ENCODE measurements at regions not wholly inside any gene's neighbourhood (a gene's known extent, or its start where the extent isn't known, plus 50 kb on each side); places are given as distances from the start of the nearest gene placed in this dataset.

DNA sequence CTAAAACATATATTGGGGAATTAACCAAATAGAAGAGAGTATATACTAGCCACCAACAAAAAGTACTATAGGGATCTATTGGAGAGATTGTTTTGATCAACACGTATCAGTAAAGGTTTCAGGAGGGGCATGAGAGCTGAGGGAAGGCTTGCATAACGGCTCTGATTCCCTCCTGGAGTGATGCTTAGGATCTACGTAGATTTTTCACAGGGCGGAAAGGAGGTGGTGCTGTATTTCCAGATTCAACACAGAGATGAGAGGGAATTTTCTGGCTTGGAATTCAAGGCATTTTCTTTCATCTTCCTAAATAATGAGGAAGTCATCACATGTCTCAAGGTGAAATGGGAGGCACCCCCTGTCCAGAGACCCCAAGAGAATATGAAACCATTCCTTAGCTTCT lies 443.8 kb downstream of the CMPK2 start:
- H3K27ac ChIP-seq: no peak overlapping the region
- no peak overlapping the region for H3K9ac ChIP-seq
- Mint-ChIP-seq H3K4me3 (no peak overlapping the region), H3K4me1 (peaks cover 50% of the 10 kb centered on the region), H3K27ac (no peak overlapping the region), H3K36me3 (peaks cover 2% of the 10 kb centered on the region), H3K9me3 (peaks cover 5% of the 10 kb centered on the region), H3K27me3 (ENCODE audit: insufficient read depth, low read depth) (no peaks in the 10 kb centered on the region)
- no peak overlapping the region for H3K4me3 ChIP-seq
- H2AFZ ChIP-seq (replicated peaks): no peak overlapping the region
- TF ChIP-seq, protein P1, sequence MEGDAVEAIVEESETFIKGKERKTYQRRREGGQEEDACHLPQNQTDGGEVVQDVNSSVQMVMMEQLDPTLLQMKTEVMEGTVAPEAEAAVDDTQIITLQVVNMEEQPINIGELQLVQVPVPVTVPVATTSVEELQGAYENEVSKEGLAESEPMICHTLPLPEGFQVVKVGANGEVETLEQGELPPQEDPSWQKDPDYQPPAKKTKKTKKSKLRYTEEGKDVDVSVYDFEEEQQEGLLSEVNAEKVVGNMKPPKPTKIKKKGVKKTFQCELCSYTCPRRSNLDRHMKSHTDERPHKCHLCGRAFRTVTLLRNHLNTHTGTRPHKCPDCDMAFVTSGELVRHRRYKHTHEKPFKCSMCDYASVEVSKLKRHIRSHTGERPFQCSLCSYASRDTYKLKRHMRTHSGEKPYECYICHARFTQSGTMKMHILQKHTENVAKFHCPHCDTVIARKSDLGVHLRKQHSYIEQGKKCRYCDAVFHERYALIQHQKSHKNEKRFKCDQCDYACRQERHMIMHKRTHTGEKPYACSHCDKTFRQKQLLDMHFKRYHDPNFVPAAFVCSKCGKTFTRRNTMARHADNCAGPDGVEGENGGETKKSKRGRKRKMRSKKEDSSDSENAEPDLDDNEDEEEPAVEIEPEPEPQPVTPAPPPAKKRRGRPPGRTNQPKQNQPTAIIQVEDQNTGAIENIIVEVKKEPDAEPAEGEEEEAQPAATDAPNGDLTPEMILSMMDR (IDR thresholded peaks at IDR 0.05): no peak
- no peak for TF ChIP-seq EZH2 (IDR thresholded peaks at IDR 0.05)
- no peak for TF ChIP-seq EZH2phosphoT487 (IDR thresholded peaks at IDR 0.05)
- H3K9me3 ChIP-seq (ENCODE audit: low read depth): no peaks in the 10 kb centered on the region
- no peaks in the 10 kb centered on the region for H3K36me3 ChIP-seq
- peaks cover 11% of the 10 kb centered on the region for H3F3A ChIP-seq (ENCODE audit: low read depth)
- no peaks in the 10 kb centered on the region for H4K20me1 ChIP-seq (ENCODE audit: low read depth)
- H3K4me2 ChIP-seq: no peak overlapping the region
- no peaks in the 10 kb centered on the region for H3K27me3 ChIP-seq
- peaks cover 34% of the 10 kb centered on the region for H3K4me1 ChIP-seq
- no peaks in the 10 kb centered on the region for H3K79me2 ChIP-seq (ENCODE audit: low read depth)
- no peak for DNase-seq (ENCODE audit: low spot score)

DNA sequence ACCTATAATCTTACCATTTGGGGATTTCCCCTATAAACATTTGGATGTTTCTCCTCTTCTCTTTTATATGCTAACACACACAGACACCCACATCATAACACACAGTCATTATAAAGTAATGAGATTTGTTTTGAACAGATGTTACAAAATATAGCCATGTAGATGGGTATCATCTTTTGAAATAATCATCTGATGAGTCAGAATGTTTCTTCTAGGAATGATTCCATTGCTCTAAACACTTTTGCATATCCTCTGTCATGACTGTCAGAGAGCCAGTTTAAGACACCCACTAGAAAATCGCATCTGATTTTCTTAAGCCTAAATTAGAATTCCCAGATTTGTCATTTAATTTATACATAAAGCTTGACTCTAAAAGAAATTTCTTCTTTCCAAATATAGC lies 442.6 kb downstream of the CMPK2 start:
- H3K9me3 Mint-ChIP-seq: peaks cover 10% of the 10 kb centered on the region
- peaks cover 3% of the 10 kb centered on the region for H3K36me3 Mint-ChIP-seq
- TF ChIP-seq, protein P1 (IDR thresholded peaks at IDR 0.05): no peak
- no peak for TF ChIP-seq EZH2 (IDR thresholded peaks at IDR 0.05)
- no peak for TF ChIP-seq EZH2phosphoT487 (IDR thresholded peaks at IDR 0.05)
- no peak overlapping the region for H3K4me3 Mint-ChIP-seq
- H3K27ac Mint-ChIP-seq: no peak overlapping the region
- H3K9me3 ChIP-seq (ENCODE audit: low read depth): no peaks in the 10 kb centered on the region
- peaks cover 28% of the 10 kb centered on the region for H3K4me1 ChIP-seq
- no peak overlapping the region for H2AFZ ChIP-seq (replicated peaks)
- no peak overlapping the region for H3K9ac ChIP-seq
- no peak overlapping the region for H3K4me3 ChIP-seq
- H3K36me3 ChIP-seq: no peaks in the 10 kb centered on the region
- H3K79me2 ChIP-seq (ENCODE audit: low read depth): no peaks in the 10 kb centered on the region
- H3K4me2 ChIP-seq: no peak overlapping the region
- H3K27me3 ChIP-seq: no peaks in the 10 kb centered on the region
- no peak overlapping the region for H3K27ac ChIP-seq
- H4K20me1 ChIP-seq (ENCODE audit: low read depth): no peaks in the 10 kb centered on the region
- peaks cover 45% of the 10 kb centered on the region for H3K4me1 Mint-ChIP-seq
- no peaks in the 10 kb centered on the region for H3K27me3 Mint-ChIP-seq (ENCODE audit: insufficient read depth, low read depth)
- DNase-seq (ENCODE audit: low spot score): no peak
- H3F3A ChIP-seq (ENCODE audit: low read depth): peaks cover 6% of the 10 kb centered on the region

DNA sequence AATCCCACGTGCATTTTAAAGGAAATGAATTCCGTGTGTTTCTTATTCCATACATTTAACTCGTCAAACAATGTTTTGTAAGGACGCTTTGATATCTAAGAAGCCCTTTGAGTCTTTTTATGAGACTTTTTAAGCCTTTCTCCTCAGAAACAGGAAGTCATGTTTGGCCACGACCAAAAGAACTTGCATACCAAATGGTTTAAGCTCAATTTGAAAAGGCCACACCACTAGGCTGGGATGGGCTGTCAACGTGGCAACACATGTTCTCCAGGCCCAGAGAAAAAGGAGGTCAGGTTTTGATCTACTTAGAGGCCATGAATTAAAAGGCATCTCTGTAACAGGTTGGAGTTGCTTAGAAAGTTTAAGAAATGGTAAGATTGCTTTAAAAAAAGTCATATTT lies 441.8 kb downstream of the CMPK2 start:
- Histone ChIP-seq H3F3A (ENCODE audit: low read depth) (no peaks in the 10 kb centered on the region), H4K20me1 (ENCODE audit: low read depth) (no peaks in the 10 kb centered on the region), H3K4me2 (no peak overlapping the region), H3K27me3 (no peaks in the 10 kb centered on the region), H2AFZ (replicated peaks) (peak overlapping the region; percentile 69), H3K9ac (no peak overlapping the region), H3K4me3 (no peak overlapping the region), H3K4me1 (peaks cover 20% of the 10 kb centered on the region), H3K79me2 (ENCODE audit: low read depth) (no peaks in the 10 kb centered on the region), H3K27ac (no peak overlapping the region), H3K36me3 (no peaks in the 10 kb centered on the region), H3K9me3 (ENCODE audit: low read depth) (no peaks in the 10 kb centered on the region)
- no peak for DNase-seq (ENCODE audit: low spot score)
- peak overlapping the region; percentile 34 for H3K27ac Mint-ChIP-seq
- TF ChIP-seq, protein P1 (IDR thresholded peaks at IDR 0.05): no peak
- H3K27me3 Mint-ChIP-seq (ENCODE audit: insufficient read depth, low read depth): no peaks in the 10 kb centered on the region
- H3K36me3 Mint-ChIP-seq: peaks cover 3% of the 10 kb centered on the region
- H3K4me1 Mint-ChIP-seq: peaks cover 38% of the 10 kb centered on the region
- no peak overlapping the region for H3K4me3 Mint-ChIP-seq
- peaks cover 8% of the 10 kb centered on the region for H3K9me3 Mint-ChIP-seq

DNA sequence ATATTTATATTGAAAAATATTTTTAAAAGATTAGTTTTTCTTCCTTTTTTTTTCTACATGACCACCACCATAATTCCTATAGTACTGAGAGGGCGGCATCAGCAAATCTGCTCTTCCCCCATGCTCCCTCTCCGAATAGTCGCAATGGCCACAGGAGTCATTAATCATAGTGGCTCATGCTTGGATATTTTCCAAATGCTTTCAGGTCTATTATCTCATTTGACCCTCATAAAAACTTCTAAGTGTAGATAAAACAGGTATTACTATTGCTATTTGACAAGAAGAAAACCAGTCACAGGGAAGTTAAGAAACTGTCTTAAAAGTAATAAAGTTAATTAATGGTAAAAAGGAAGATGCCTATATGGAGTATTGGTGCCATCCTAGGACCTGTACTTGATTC lies 440.7 kb downstream of the CMPK2 start:
- Histone ChIP-seq H3K79me2 (ENCODE audit: low read depth) (no peaks in the 10 kb centered on the region), H3K4me3 (no peak overlapping the region), H3K36me3 (no peaks in the 10 kb centered on the region), H3K9ac (no peak overlapping the region), H3K4me2 (no peak overlapping the region), H3K27me3 (no peaks in the 10 kb centered on the region), H4K20me1 (ENCODE audit: low read depth) (no peaks in the 10 kb centered on the region), H2AFZ (replicated peaks) (no peak overlapping the region), H3F3A (ENCODE audit: low read depth) (no peaks in the 10 kb centered on the region), H3K27ac (no peak overlapping the region), H3K9me3 (ENCODE audit: low read depth) (no peaks in the 10 kb centered on the region), H3K4me1 (peaks cover 16% of the 10 kb centered on the region)
- Mint-ChIP-seq H3K4me1 (peaks cover 36% of the 10 kb centered on the region), H3K9me3 (peaks cover 10% of the 10 kb centered on the region), H3K36me3 (peaks cover 3% of the 10 kb centered on the region), H3K27me3 (ENCODE audit: insufficient read depth, low read depth) (no peaks in the 10 kb centered on the region), H3K4me3 (no peak overlapping the region), H3K27ac (no peak overlapping the region)
- no peak for TF ChIP-seq EZH2 (IDR thresholded peaks at IDR 0.05)
- TF ChIP-seq EZH2phosphoT487 (IDR thresholded peaks at IDR 0.05): no peak
- TF ChIP-seq, protein P1 (IDR thresholded peaks at IDR 0.05): no peak
- no peak for DNase-seq (ENCODE audit: low spot score)

Data from neural progenitor cell (in vitro differentiated cells).